ENCODE measurements at regions not wholly inside any gene's neighbourhood (a gene's known extent, or its start where the extent isn't known, plus 50 kb on each side); places are given as distances from the start of the nearest gene placed in this dataset.

GRCh38 chr6:126534401-126534800 lies 194.5 kb downstream of the CENPW start:
- Histone ChIP-seq H3K9me3 (replicated peaks in 1 of 3) (no peaks in the 10 kb centered on the region), H3K36me3 (replicated peaks in 1 of 2) (no peaks in the 10 kb centered on the region), H3K4me3 (no peak overlapping the region), H3K27ac (no peak overlapping the region), H3K27me3 (no peaks in the 10 kb centered on the region), H3K4me1 (replicated peaks in 1 of 2) (no peaks in the 10 kb centered on the region)
- TF ChIP-seq CTCF (IDR thresholded peaks at IDR 0.05) = no peak
- TF ChIP-seq POLR2A (IDR thresholded peaks at IDR 0.05) = no peak
- 57 to 81% (median 65%) methylated on average over 2 of the region's 2 CpGs for WGBS, 4 donors
- DNase-seq = no peak
- intact Hi-C loops (cut with DNase I) = no loop called here

- Histone ChIP-seq H3K36me3 (replicated peaks in 1 of 2) (no peaks in the 10 kb centered on the region), H3K27ac (no peak overlapping the region), H3K27me3 (no peaks in the 10 kb centered on the region), H3K4me1 (replicated peaks in 1 of 2) (no peaks in the 10 kb centered on the region), H3K4me3 (no peak overlapping the region), H3K9me3 (replicated peaks in 1 of 3) (no peaks in the 10 kb centered on the region)
- intact Hi-C loops (cut with DNase I) = no loop called here
- TF ChIP-seq CTCF (IDR thresholded peaks at IDR 0.05) = no peak
- no peak for TF ChIP-seq POLR2A (IDR thresholded peaks at IDR 0.05)
- WGBS, 4 donors = 49 to 55% (median 54%) methylated on average over 3 of the region's 3 CpGs
- no peak for DNase-seq
Measured at GRCh38 chr6:126535138-126535537, 195.2 kb downstream of the CENPW start.

GRCh38 chr6:126535595-126535994 lies 195.7 kb downstream of the CENPW start:
- Histone ChIP-seq H3K36me3 (replicated peaks in 1 of 2) (no peaks in the 10 kb centered on the region), H3K4me1 (replicated peaks in 1 of 2) (no peaks in the 10 kb centered on the region), H3K9me3 (replicated peaks in 1 of 3) (no peaks in the 10 kb centered on the region), H3K27me3 (no peaks in the 10 kb centered on the region), H3K4me3 (no peak overlapping the region), H3K27ac (no peak overlapping the region)
- TF ChIP-seq POLR2A (IDR thresholded peaks at IDR 0.05) (no peak), CTCF (IDR thresholded peaks at IDR 0.05) (no peak)
- WGBS, 4 donors = 43 to 62% (median 55%) methylated on average over 3 of the region's 3 CpGs
- no peak for DNase-seq
- intact Hi-C loops (cut with DNase I) = no loop called here

- H3K27me3 ChIP-seq = no peaks in the 10 kb centered on the region
- H3K4me1 ChIP-seq (replicated peaks in 1 of 2) = no peaks in the 10 kb centered on the region
- H3K4me3 ChIP-seq = no peak overlapping the region
- no peak for TF ChIP-seq POLR2A (IDR thresholded peaks at IDR 0.05)
- TF ChIP-seq CTCF (IDR thresholded peaks at IDR 0.05) = no peak
- H3K9me3 ChIP-seq (replicated peaks in 1 of 3) = no peaks in the 10 kb centered on the region
- WGBS, 4 donors = 50 to 70% (median 56%) methylated on average over 1 of the region's 1 CpG
- intact Hi-C loops (cut with DNase I) = no loop called here
- no peak for DNase-seq
- H3K27ac ChIP-seq = no peak overlapping the region
- no peaks in the 10 kb centered on the region for H3K36me3 ChIP-seq (replicated peaks in 1 of 2)
Measured at GRCh38 chr6:126537061-126537816, 197.3 kb downstream of the CENPW start.
